ELF-1 (cell line): ENCODE measurements at regions not wholly inside any gene's neighbourhood (a gene's known extent, or its start where the extent isn't known, plus 50 kb on each side); places are given as distances from the start of the nearest gene placed in this dataset.

Experiments used
- DNase-seq: peaks from one replicate; pipeline ENCODE4 v3.0.0-alpha.2; 2016; ENCODE audit warnings: low read depth, low spot score

- no peak for DNase-seq
Measured at GRCh38 chr20:41671143-41671542, 53.0 kb upstream of the CHD6 start.

DNA sequence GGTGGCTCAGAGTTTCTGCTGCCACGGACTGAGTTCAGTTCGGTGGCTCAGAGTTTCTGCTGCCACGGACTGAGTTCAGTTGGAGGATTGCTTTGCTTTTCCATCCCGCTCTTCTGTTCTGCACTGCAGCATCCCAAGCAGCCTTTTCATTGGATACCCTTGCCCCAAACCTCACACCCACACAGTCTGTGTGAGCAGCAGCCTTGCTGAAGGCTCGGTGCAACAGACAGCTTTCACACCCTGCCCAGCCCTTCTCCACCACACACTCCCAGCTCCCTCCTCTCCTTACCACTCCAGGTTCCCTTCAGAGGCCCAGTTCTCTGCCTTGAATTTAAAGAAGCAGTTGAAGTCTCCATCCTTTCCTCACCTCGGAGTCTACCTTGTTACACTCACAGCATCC, 52.5 kb upstream of the CHD6 start:
- no peak for DNase-seq

GRCh38 chr20:41669708-41670263, 51.6 kb upstream of the CHD6 start:
- no peak for DNase-seq

DNA sequence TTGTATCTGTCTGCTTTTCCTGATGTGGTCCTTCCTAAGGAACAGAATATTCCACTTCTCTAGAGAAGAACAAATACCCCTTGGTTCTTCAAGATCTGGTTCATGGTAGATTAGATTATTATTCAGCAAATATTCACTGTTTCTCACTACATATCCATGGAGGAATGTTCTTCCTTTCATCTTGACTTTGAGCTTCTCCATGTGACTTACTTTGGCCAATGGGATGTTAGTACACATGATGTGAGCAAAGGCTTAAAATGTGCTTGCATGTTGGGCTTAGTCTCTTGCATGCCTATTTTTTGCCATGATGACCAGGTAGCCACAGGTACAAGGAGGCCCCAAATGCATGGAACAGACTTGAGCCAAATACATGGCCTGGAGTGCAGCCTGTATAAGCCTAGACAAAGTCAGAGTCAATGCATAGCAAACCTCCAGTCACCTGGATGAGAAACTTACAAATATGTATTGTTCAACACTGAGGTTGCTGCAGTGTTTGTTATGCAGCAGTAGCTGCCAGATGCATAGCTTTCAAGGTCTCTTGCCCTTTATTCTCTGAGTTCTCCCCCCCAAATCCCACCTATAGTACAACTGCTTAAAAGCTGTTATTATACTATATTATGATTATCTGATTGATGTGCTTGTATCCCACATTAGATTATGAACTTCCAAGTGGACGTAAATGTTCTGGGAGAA, 50.0 kb upstream of the CHD6 start:
- no peak for DNase-seq
